SW 1271 (cell line): ENCODE measurements at regions not wholly inside any gene's neighbourhood (a gene's known extent, or its start where the extent isn't known, plus 50 kb on each side); places are given as distances from the start of the nearest gene placed in this dataset.
A peak's percentile ranks its signal among the peaks of the same experiment; 100 is the strongest.

Source experiments
- DNase-seq, 2 experiments: peaks; one replicate each; lab custom pipeline; 2025; lab: John Stamatoyannopoulos, UW

- DNase-seq, result no peak
Observed at GRCh38 chr2:199627417-199627816, 169.7 kb upstream of the SATB2 start.

GRCh38 chr2:199624958-199625357 is 167.2 kb upstream of the SATB2 start:
- no peak for DNase-seq

- DNase-seq, result no peak
Observed at GRCh38 chr2:199612509-199613130, 154.9 kb upstream of the SATB2 start.

- no peak for DNase-seq
Observed at GRCh38 chr2:199607914-199608313, 150.2 kb upstream of the SATB2 start.

- DNase-seq, result no peak
Observed at GRCh38 chr2:199606193-199606780, 148.5 kb upstream of the SATB2 start.

- no peak for DNase-seq
Observed at GRCh38 chr2:199603721-199604291, 146.1 kb upstream of the SATB2 start.

GRCh38 chr2:199602896-199603717 is 145.4 kb upstream of the SATB2 start:
- no peak for DNase-seq

GRCh38 chr2:199602271-199602895 is 144.6 kb upstream of the SATB2 start:
- DNase-seq, result peak in 1 of 2 experiments; percentile 41

GRCh38 chr2:199596549-199596948 is 138.8 kb upstream of the SATB2 start:
- peak in 1 of 2 experiments; percentile 42 for DNase-seq

GRCh38 chr2:199594443-199594842 is 136.7 kb upstream of the SATB2 start:
- no peak for DNase-seq

- DNase-seq, result no peak
Observed at GRCh38 chr2:199591826-199592225, 134.1 kb upstream of the SATB2 start.

GRCh38 chr2:199590321-199591203 is 132.8 kb upstream of the SATB2 start:
- DNase-seq, result no peak

GRCh38 chr2:199589306-199589705 is 131.6 kb upstream of the SATB2 start:
- DNase-seq, result no peak

- no peak for DNase-seq
Observed at GRCh38 chr2:199588054-199588453, 130.3 kb upstream of the SATB2 start.

GRCh38 chr2:199586646-199587045 is 128.9 kb upstream of the SATB2 start:
- DNase-seq, result no peak

GRCh38 chr2:199583676-199584075 is 125.9 kb upstream of the SATB2 start:
- no peak for DNase-seq

- no peak for DNase-seq
Observed at GRCh38 chr2:199581935-199582360, 124.2 kb upstream of the SATB2 start.

- no peak for DNase-seq
Observed at GRCh38 chr2:199581408-199581807, 123.7 kb upstream of the SATB2 start.

- no peak for DNase-seq
Observed at GRCh38 chr2:199575416-199575815, 117.7 kb upstream of the SATB2 start.

- no peak for DNase-seq
Observed at GRCh38 chr2:199572571-199572970, 114.8 kb upstream of the SATB2 start.

GRCh38 chr2:199570934-199571333 is 113.2 kb upstream of the SATB2 start:
- no peak for DNase-seq
